SK-N-MC (cell line): ENCODE measurements at regions not wholly inside any gene's neighbourhood (a gene's known extent, or its start where the extent isn't known, plus 50 kb on each side); places are given as distances from the start of the nearest gene placed in this dataset.

Experiments
- DNase-seq: peaks from one replicate; pipeline ENCODE4 v3.0.0-alpha.2; 2011; ENCODE audit warnings: low read depth, low spot score
- H3K27ac ChIP-seq: fragments of 200-600 bp; sonication (generic); 2 replicates; pipeline ENCODE4 v1.5.1; 2016; ENCODE audit warnings: mixed run types
- H3K36me3 ChIP-seq: fragments of 200-600 bp; sonication (generic); 2 replicates; pipeline ENCODE4 v1.6.1; 2017; ENCODE audit warnings: antibody characterized with exemption, low read length, mixed read lengths; ENCODE audit not compliant: insufficient read depth
- H3K4me3 ChIP-seq: fragments of 200-600 bp; sonication (generic); 2 replicates; pipeline ENCODE4 v1.5.1; 2016
- H3K9ac ChIP-seq: fragments of 200-600 bp; sonication (generic); 2 replicates; pipeline ENCODE4 v1.8.0; 2017; ENCODE audit warnings: mixed run types, mixed read lengths; ENCODE audit not compliant: insufficient read length
- H3K9me3 ChIP-seq: fragments of 200-600 bp; sonication (generic); 2 replicates; pipeline ENCODE4 v1.6.1; 2017; ENCODE audit warnings: low read depth, mild to moderate bottlenecking, antibody characterized with exemption, low read length, moderate library complexity, mixed read lengths
- EZH2 ChIP-seq: fragments of 200-600 bp; sonication (generic); IDR thresholded peaks from one replicate; pipeline ENCODE4 v1.6.1; 2017; ENCODE audit warnings: antibody characterized with exemption
- FOXP2 ChIP-seq: optimal IDR thresholded peaks from 2 replicates; pipeline ENCODE3; 2011; ENCODE audit warnings: mild to moderate bottlenecking, moderate library complexity; ENCODE audit not compliant: insufficient read depth; ENCODE audit errors: extremely low read length, control extremely low read depth
- POLR2AphosphoS5 ChIP-seq: IDR thresholded peaks from 2 replicates; pipeline ENCODE4 v1.6.1; 2012; ENCODE audit warnings: mild to moderate bottlenecking, low read depth, low read length, borderline replicate concordance

DNA sequence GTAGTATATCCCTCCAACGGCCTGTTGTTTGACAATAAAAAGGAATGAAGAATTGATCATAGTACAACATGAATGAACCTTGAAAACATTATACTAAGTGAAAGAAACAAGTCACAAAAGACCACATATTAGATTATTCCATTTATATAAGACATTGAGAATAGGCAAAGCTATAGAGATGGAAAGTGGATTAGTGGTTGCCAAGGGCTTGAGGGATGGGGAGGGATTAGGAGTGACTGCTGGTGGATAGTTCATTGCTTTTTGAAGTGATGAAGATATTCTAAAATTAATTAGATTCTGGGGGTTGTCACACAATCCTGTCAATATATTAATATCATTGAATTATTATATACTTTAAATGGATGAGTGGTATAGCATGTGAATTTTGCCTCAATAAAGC lies 142.5 kb upstream of the DPT start:
- H3K9me3 ChIP-seq, result no peaks in the 10 kb centered on the region
- TF ChIP-seq FOXP2 (no peak), POLR2AphosphoS5 (no peak)
- no peak overlapping the region for H3K27ac ChIP-seq
- H3K9ac ChIP-seq, result no peak overlapping the region
- DNase-seq, result no peak
- no peaks in the 10 kb centered on the region for H3K36me3 ChIP-seq
- no peak overlapping the region for H3K4me3 ChIP-seq

- Histone ChIP-seq H3K27ac (no peak overlapping the region), H3K9me3 (no peaks in the 10 kb centered on the region), H3K9ac (no peak overlapping the region), H3K4me3 (no peak overlapping the region), H3K36me3 (no peaks in the 10 kb centered on the region)
- TF ChIP-seq FOXP2 (no peak), EZH2 (no peak), POLR2AphosphoS5 (no peak)
- DNase-seq, result no peak
Observed at GRCh38 chr1:168875831-168876230, 146.8 kb upstream of the DPT start.

GRCh38 chr1:168876830-168877229 lies 147.8 kb upstream of the DPT start:
- no peak overlapping the region for H3K27ac ChIP-seq
- H3K36me3 ChIP-seq, result no peaks in the 10 kb centered on the region
- TF ChIP-seq POLR2AphosphoS5, result no peak
- no peak for TF ChIP-seq FOXP2
- no peak for TF ChIP-seq EZH2
- no peak for DNase-seq
- H3K9ac ChIP-seq, result no peak overlapping the region
- H3K4me3 ChIP-seq, result no peak overlapping the region
- H3K9me3 ChIP-seq, result no peaks in the 10 kb centered on the region

DNA sequence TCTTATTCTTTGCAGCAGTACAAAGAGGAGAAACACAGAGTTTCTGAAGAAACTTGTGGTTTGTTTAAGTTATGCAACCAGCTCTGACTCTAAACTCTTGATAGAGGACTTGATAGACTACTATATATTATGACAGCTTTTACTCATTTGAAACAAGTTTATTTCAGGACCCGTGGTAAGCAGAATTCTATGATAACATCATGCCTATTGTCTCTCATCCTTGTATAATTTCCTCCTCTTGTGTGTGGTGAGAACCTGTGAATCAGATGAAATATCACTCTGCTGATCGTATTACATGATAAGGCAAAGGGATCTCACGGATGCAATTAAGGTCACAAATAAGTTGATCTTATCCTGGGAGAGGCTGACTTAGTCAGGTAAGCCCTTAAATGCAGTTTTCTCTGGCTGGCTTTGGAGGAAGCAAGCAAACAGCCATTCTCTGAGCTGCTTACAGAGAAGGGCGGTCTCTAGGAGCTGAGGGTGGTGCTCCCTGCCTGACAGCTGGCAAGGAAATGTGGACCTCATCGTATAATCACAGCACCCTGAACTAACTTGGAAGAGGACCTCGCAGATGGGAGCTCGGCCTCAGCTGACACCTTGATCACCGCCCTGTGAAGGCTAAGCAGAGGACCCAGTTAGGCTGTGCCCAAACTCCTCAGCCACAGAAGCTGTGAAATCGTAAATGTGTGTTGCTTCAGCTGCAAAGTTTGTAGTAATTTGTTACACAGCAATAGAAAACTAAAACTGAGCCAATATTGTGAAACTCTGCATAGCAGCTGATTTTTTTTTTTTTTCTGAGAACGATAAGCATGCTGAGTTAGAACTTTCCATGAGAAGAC lies 151.1 kb upstream of the DPT start:
- Histone ChIP-seq H3K9ac (no peak overlapping the region), H3K9me3 (no peaks in the 10 kb centered on the region), H3K36me3 (no peaks in the 10 kb centered on the region), H3K4me3 (no peak overlapping the region), H3K27ac (no peak overlapping the region)
- TF ChIP-seq POLR2AphosphoS5 (no peak), EZH2 (no peak), FOXP2 (no peak)
- no peak for DNase-seq

DNA sequence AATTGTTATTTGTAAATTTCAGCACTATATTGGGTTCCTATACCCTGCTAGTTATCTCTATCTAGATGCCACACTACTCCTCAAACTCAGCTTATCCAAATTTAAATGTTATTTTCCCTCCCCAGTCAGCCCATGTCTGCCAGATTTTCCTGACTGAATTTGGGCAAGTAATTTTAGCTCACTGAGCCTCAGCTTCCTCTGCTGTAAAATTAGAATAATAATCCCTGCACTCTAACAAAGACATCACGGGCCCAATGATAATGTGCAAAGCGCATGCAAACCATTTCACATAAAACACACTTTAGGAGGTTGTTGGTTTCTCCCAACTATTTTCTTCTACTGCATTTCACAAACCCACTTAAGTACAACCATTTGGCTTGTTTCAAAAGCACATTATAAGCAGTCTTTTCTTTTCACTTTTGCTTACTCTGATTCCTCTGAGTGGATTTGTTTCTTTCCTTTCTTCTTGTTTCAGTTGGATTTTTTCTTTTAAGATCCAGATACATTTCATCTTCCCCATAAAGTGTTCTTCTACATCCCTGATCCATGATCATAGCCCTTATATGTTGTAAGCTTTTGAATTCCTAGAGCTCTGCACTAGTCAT lies 152.8 kb upstream of the DPT start:
- H3K9ac ChIP-seq, result no peak overlapping the region

GRCh38 chr1:168887381-168887780 lies 158.4 kb upstream of the DPT start:
- Histone ChIP-seq H3K9ac (no peak overlapping the region), H3K4me3 (no peak overlapping the region), H3K36me3 (no peaks in the 10 kb centered on the region), H3K27ac (no peak overlapping the region), H3K9me3 (no peaks in the 10 kb centered on the region)
- no peak for DNase-seq
- TF ChIP-seq POLR2AphosphoS5, result no peak
- TF ChIP-seq EZH2, result no peak
- no peak for TF ChIP-seq FOXP2

More for the DNA sequence above, 152.8 kb upstream of the DPT start:
- TF ChIP-seq EZH2, result no peak
- TF ChIP-seq FOXP2, result no peak
- TF ChIP-seq POLR2AphosphoS5, result no peak
- Histone ChIP-seq H3K9me3 (no peaks in the 10 kb centered on the region), H3K4me3 (no peak overlapping the region), H3K27ac (no peak overlapping the region), H3K36me3 (no peaks in the 10 kb centered on the region)
- DNase-seq, result no peak

DNA sequence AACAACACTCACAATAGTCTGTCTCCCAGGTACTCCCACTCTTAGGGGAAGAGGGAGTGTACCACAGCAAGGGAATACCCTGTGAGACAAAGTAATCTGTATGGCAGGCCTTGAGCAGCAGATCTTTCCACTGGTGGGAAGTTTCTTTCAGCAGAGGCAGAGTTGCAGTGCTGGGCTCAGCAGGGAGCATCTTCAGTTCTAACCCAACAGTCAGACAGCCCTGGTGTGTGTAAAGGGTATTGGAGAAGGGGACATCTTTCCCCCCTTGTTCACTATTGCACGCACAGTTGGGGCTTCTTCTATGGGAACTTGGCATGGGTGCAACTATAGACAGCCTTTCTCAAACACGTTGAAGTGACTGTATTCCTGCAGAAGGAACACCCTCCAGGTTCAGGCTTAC lies 159.4 kb upstream of the DPT start:
- Histone ChIP-seq H3K36me3 (no peaks in the 10 kb centered on the region), H3K27ac (no peak overlapping the region), H3K4me3 (no peak overlapping the region), H3K9me3 (no peaks in the 10 kb centered on the region), H3K9ac (no peak overlapping the region)
- no peak for DNase-seq
- TF ChIP-seq FOXP2, result no peak

DNA sequence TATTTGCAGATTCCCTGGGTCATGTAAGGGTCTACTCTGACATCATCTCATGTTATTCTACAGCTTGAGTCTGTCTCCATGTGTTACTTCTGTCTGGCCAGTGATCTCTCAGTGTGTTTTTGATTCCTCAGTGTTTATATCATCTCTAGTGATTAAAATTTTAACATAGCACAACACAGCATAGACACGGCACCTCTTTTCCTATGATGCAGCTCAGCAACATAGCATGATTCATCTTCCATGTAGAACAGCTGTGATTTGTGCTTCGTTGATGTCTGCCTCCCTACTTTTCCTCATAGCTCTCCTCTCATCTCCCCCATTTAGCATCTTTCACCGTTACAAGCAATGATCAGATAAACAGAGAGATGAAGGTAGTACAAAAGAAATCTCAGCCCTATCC lies 163.9 kb upstream of the DPT start:
- Histone ChIP-seq H3K9me3 (no peaks in the 10 kb centered on the region), H3K9ac (no peak overlapping the region), H3K27ac (no peak overlapping the region), H3K4me3 (no peak overlapping the region), H3K36me3 (no peaks in the 10 kb centered on the region)
- TF ChIP-seq EZH2 (no peak), POLR2AphosphoS5 (no peak), FOXP2 (no peak)
- DNase-seq, result no peak
